GM12874 (cell line): ENCODE measurements at regions not wholly inside any gene's neighbourhood (a gene's known extent, or its start where the extent isn't known, plus 50 kb on each side); places are given as distances from the start of the nearest gene placed in this dataset.

Experiments used
- TF ChIP-seq, protein P1 (sequence below): IDR thresholded peaks from 2 replicates; pipeline ENCODE4 v1.5.1; 2011; ENCODE audit warnings: low read depth, mild to moderate bottlenecking, control low read depth, low read length, moderate library complexity; ENCODE audit not compliant: insufficient read depth

DNA sequence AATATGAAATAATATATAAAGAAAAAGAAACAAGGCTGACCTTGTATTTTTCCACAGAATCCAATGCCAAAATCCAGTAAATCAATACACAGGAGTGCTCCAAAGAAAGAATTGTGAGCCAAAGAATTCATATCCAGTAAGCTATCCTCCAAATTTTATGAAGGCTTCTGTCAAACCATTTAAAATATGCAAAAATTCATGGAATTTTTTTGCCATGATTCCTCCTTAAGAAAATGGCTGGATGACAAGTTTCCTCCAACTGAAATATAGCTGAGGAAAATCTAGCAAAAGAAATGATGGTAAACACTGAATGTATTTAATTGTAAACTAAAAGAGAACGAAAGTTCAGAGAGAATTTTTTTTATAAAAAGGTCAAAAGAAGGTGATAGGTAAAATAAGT lies 290.3 kb downstream of the UBE3D start:
- TF ChIP-seq, protein P1, sequence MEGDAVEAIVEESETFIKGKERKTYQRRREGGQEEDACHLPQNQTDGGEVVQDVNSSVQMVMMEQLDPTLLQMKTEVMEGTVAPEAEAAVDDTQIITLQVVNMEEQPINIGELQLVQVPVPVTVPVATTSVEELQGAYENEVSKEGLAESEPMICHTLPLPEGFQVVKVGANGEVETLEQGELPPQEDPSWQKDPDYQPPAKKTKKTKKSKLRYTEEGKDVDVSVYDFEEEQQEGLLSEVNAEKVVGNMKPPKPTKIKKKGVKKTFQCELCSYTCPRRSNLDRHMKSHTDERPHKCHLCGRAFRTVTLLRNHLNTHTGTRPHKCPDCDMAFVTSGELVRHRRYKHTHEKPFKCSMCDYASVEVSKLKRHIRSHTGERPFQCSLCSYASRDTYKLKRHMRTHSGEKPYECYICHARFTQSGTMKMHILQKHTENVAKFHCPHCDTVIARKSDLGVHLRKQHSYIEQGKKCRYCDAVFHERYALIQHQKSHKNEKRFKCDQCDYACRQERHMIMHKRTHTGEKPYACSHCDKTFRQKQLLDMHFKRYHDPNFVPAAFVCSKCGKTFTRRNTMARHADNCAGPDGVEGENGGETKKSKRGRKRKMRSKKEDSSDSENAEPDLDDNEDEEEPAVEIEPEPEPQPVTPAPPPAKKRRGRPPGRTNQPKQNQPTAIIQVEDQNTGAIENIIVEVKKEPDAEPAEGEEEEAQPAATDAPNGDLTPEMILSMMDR = no peak

GRCh38 chr6:82775981-82776380 lies 289.7 kb downstream of the UBE3D start:
- TF ChIP-seq, protein P1 = no peak

DNA sequence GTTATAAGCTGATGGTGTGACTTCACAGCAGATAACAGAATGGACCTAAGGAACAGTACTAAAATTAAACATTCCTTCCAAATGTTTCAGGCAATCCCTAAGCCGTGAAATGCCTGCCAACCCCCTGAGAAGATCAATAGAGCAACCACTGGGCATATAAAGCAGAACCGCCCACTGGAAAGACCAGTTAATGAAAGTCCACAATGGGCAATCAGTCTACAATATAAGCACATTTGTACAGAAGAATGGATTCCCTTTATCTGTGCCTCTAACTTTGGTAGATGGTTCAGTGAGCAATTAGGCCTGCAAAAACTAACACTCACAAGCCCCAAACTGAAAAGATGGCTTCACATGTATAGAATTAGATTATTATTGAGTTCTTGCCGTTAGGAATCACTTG lies 286.6 kb downstream of the UBE3D start:
- TF ChIP-seq, protein P1 = no peak

DNA sequence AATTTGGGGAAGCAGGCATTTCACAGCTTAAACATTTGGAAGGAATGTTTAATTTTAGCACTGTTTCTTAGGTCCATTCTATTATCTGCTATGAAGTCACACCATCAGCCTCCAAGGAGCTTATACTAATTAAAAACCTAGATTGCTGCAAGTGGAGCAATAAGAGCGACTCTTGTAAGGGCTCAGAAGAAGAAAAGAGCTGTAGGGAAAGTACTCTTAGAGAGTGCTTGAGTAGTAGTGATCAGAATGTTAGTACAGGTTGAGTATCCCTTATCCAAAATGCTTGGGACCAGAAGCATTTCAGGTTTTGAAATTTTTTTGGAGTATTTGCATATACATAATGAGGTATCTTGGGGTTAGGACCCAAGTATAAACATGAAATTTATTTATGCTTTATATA lies 285.3 kb downstream of the UBE3D start:
- TF ChIP-seq, protein P1 = no peak

- TF ChIP-seq, protein P1 = no peak
Measured at GRCh38 chr6:82781620-82782204, 283.9 kb downstream of the UBE3D start.

GRCh38 chr6:82783587-82784236 lies 281.9 kb downstream of the UBE3D start:
- TF ChIP-seq, protein P1 = 0 out of 2 replicates have a peak, but pooled peaks have one; percentile 21

DNA sequence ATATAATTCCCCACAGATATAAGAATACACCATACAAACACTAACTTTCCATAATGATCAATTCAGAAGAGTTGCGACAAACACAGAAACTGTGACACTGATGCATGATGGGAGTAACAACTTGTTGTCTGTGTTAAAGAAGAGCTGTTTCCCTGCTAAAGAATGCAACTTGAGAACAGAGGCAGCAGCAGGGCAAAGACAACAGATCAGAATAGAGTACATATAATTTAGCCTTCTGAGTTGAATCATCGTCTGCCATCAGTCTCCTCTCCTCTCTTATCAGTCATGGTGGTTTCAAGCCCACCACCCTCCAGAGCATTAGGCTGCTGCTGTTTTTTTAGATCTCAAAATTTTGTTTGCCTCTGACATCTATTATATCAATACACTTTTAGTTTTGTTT lies 280.4 kb downstream of the UBE3D start:
- TF ChIP-seq, protein P1 = no peak
